Stimulated activated CD4-positive, alpha-beta T cell treated with anti-CD3 and anti-CD28 coated beads, Interleukin-2, amount 100 ng/mL, for 4 hours (primary cell): ENCODE measurements at regions not wholly inside any gene's neighbourhood (a gene's known extent, or its start where the extent isn't known, plus 50 kb on each side); places are given as distances from the start of the nearest gene placed in this dataset.
"Not testable (repeated sequence)": the region's sequence is repeated elsewhere in the genome, so short reads cannot be mapped to it uniquely, and the experiment has no call there.

Experiments
- DNase-seq: peaks from one replicate; pipeline ENCODE4 v3.0.0-alpha.2; 2020; ENCODE audit warnings: low read depth

DNA sequence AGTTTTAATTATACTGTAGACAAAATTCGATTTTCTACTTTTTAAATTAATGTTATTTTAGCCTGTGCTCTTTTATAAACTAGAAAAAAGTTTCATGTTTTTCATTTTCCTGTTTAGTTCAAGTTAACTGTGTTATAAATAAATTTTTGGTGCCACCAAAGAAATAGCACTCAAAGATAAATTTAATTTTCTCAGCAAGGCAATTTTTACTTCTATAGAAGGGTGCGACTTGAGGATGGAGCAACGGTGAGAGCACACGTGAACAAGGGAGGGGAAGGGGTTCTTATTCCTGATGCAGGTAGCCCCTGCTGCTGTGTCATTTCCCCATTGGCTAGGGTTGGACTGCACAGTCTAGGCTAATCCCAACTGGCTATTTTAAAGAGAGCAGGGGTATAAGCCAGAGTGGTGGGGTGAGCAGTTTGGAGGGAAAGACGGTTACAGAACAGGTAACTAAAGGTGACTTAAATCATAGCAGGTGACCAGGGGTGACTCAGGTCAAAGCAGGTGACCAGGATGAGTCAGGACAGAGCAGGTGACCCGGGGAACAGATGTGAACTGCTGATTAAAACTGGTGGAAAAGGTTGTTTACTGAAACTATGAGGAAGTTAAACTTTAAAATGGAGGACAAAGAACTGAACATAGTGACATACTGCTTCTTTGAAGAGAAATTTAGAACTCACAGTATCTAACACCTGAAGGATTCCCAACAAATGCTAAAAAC lies 104.6 kb upstream of the GPBP1 start:
- DNase-seq: no peak

DNA sequence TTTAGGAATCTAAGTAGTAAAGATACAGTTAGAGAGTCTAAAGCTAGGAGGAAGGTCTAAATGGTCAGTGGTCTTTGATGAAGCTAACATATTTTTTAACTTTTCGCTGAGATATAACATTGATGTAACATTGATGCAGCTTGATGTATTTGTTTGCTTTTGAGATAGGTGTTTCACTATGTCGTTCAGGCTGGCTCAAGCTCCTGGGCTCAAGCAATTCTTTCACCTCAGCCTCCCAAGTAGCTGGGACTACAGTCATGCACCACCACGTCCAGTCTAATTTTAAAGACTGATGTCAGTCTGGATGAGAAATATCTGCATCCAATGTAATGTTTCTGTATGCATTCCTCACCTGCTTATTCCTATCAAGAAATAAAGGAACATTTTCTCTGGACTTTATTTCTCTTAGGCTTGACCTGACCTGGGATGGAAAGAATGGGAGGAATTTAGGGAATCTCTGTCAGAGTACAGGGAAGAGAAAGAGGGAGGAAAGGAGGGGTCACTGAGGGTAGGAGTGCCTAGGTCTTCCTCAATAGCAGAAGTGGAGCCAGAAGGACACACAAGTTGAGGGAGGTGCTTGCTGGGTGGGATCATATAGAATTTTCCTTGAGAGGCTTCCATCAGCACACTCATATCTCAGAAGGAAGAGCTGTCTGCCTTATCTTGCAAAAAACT lies 101.5 kb upstream of the GPBP1 start:
- DNase-seq: no peak

DNA sequence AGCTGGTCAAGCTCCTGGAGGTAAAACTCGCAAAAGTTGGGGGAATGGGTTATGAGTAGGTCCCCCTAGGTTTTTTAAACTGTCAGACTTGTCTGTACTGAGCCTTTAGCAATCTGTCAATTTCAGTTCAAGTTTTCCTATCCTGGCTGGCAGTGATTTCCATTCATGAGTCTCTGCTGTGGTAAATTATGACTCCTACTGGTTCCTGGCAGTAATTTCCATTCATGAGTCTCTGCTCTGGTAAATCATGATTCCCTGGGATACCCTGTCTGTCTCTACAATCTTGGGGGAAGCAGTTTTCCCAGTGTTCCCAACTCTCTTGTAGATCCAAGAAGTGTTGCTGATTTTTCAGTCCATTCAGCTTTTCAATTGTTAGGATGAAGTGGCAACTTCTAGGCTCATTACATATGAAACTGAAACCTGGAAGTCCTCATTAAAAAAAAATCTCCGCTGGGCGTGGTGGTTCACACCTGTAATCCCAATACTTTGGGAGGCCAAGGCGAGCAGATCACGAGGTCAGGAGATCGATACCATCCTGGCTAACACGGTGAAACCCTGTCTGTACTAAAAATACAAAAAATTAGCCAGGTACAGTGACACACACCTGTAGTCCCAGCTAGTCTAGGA lies 91.3 kb upstream of the GPBP1 start:
- DNase-seq: no peak

DNA sequence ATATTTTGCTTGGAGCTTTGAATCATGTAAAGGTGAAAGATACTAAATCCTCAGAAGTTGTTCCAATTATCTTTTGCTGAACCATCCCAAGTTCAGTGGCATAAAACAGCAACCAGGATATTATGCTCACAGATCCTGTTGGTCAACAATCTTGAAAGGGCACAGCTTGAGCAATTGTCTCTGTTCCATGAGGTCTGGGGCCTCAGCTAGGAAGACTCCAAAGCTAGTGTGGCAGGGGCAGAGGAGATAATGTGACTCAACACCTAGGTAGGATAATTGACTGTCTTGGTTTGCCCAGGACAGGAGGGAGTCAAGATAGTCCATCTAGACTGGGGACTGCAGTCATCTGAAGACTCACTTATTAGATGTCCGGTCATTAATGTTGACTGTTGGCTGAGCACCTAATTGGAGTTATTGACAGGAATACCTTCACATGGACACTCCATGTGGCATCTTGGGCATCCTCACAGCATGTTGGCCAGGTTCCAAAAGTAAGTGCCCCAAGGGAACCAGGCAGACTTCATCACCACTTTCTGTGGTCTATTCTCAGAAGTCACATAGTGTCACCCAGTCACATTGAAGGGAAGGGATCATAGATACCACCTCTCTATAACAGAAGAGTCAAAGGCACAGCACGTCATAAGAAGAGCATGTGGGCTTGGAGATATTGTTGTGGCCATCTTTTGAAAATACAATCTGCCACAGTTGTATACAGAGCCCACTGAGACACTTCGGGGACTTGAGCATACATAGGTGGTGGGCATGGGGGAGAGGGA lies 88.4 kb upstream of the GPBP1 start:
- no peak for DNase-seq

DNA sequence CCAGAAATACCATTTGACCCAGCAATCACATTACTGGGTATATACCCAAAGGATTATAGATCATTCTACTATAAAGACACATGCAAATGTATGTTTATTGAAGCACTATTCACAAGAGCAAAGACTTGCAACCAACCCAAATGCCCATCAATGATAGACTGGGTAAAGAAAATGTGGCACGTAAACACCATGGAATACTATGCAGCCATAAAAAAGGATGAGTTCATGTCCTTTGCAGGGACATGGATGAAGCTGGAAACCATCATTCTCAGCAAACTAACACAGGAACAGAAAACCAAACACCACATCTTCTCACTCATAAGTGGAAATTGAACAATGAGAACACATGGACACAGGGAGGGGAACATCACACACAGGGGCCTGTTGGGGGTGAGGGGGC lies 85.9 kb upstream of the GPBP1 start:
- not testable (repeated sequence) for DNase-seq

DNA sequence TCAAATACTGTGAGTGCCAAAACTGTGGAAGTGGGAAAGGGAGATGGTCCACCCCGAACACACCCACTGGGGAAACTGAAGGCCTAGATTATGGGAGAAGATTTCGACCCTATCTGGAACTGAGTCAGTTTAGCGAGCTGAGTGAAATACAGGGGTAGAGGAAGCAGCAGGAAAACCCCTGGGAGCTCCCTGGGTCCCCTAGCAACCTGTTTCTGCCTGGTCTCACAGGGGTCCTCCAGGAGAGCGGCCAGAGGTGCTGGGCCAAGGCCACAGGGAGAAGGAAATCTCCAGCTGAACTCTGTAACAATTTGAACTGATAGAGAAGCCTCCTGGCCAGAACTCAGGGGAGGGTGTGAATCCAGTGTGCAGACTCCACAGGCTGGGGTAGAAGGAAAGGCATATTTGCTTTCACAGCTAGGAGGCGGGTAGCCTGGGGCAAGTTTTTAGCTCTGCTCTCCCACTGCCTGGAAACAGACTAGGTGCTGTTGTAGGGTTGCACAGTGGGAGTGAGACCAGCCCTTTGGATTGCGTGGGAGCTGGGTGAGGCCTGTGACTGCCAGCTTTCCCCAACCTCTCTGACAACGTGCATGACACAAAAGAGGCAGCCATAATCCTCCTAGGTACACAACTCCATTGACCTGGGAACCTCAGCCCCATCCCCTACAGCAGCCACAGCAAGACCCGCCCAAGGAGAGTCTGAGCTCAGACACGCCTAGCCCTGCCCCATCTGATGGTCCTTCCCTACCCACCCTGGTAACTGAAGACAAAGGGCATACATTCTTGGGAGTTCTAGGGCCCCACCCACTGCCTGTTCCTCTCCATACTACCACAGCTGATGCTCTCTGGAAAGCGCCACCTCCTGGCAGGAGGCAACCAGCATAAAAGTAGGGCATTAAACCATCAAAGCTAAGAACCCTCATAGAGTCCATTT lies 78.8 kb upstream of the GPBP1 start:
- no peak for DNase-seq

DNA sequence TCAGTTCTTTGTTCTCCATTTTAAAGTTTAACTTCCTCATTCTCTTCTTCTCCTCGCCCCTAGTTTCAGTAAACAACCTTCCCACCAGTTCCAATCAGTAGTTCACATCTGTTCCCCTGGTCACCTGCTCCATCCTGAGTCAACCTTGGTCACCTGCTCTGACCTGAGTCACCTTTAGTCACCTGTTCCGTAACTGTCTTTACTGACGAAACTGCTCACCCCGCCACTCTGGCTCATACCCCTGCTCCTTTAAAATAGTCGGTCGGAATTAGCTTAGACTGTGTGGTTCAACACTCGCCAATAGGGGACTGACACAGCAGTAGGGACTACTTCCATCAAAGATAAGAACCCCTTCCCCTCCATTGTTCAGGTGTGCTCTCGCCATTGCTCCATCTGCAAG lies 76.3 kb upstream of the GPBP1 start:
- no peak for DNase-seq

DNA sequence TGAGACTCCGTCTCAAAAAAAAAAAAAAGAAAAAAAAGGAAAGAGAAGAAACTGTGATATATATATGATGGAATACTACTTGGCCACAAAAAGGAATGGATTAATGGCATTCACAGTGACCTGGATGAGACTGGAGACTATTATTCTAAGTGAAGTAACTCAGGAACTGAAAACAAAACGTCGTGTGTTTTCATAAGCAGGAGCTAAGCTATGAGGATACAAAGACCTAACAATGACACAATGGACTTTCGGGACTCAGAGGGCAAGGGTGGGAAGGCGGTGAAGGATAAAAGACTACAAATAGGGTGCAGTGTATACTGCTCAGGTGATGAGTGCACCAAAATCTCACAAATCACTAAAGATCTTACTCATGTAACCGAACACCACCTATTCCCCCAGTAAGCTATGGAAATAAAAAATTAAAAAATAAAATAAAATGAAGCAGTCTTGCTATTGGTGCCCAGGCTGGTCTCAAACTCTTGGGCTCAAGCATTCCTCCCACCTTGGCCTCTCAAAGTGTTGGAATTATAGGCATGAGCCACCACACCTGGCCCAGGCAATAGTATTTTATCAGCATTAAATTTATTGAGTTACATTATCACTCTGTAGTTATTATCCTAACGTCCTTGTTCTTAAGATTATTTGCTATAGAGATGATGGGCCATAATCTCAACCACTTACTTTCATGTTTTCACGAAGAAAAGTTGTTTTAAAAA lies 71.5 kb upstream of the GPBP1 start:
- no peak for DNase-seq

DNA sequence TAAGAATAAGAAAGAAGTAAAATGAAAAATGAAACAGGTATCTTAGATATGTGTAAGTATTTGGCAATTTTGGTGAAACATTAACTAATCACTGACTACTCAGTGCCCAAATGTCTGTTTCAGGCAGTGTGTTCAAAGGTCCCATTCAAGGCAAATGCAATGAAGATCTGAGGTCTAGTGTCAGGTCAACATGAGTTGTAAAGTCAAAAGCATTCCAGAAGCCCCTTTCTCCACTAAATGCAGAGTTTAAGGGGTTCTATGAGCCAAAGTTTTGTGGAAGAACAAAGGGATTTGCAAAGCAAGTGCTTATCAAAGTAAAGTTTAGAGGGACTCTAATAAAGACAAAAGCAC lies 71.0 kb upstream of the GPBP1 start:
- DNase-seq: no peak

DNA sequence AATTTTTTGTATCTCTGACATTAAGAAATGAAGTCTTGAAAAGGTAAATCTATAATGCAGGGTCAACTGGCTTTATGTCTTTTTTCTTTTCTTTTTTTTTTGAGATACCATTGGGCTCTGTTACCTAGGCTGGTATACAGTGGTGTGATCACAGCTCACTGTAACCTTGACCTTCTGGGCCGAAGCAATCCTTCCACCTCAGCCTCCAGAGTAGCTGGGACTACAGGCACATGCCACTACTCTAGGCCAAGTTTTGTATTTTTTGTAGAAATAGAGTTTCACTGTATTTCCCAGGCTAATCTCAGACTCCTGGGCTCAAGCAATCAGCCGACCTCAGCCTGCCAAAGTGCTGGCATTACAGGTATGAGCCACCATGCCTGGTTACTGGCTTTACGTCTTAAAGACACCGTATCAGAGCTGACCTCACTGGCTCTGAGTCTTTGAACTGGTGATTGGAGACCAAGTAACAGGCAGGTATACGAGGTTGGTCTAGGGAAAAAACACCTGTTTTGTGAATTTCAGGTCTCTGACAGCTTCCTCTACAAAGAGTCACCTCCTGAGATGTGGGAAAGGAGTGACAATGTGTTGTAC lies 70.4 kb upstream of the GPBP1 start:
- no peak for DNase-seq

DNA sequence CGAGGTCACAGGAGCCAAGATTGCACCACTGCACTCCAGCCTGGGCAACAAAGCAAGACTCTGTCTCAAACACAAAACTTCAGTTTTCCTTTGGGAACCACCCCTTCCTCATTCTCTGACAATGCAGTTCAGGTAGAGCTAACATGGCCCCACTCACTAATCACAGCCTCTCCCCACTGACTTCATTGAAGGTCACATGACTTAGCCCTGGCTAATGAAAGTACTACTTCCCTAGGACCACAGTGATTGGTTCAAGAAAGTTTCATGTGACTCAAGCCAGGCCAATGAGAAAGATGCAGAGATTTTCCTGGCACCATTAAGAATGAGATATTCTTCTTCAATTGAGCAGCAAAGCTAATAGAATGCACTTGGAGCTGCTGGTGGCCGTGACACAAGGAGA lies 67.2 kb upstream of the GPBP1 start:
- no peak for DNase-seq

DNA sequence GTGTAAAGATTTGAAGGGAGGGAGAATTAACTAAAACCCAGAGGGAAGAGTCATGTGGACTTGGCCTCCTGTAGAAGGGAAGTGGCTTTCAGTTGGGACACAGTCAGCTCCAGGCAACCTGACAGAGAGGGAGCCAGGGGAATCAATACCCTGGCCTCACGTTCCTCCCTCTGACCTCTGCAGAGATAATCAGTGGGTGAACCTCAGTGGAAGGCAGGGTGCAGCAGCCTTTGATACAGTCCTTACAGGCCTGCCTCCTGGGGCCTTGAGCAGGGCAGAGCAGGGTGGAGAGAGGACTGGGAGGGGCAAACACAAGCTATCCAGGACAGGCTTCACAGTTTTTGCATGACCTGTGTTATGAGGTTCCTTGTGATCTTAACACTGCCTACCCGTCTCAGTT lies 61.9 kb upstream of the GPBP1 start:
- no peak for DNase-seq

DNA sequence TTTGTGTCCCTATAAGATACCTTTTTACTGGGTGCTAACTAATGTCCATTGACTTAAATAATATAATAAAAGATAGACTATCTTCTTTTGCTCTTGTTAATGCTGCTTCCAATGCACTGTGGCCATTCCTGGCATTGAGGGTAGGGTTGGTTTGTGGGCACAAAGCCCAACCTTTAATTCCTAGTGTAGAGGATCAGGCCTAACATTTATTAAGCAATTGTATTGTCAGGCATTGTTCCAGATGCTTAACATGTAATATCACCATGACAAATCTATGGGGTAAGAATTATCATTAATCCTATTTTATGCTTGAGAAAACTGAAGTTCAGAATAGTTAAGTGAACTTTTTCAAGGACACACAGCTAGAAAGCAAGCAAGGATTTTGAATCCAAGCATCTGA lies 60.4 kb upstream of the GPBP1 start:
- DNase-seq: no peak

DNA sequence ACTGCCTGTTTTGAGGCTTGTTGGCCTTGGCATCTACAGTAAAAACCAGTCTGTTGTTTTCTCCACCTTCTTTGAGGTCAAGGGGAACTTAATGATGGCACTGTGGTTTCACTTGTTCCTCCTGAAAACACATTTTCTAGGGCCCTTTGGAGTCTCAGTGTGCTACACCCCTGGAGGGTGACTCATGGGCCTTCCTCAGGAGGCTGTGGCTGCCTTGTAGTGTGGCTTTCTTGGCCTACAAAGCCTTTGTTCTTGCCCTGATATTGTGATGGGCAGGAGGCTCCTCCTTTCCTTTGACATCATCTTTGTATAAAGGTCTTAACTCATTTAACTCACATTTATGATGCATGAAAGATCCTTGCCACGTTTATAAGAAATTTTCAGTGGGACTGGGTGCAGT lies 56.3 kb upstream of the GPBP1 start:
- peak; percentile 47 for DNase-seq

DNA sequence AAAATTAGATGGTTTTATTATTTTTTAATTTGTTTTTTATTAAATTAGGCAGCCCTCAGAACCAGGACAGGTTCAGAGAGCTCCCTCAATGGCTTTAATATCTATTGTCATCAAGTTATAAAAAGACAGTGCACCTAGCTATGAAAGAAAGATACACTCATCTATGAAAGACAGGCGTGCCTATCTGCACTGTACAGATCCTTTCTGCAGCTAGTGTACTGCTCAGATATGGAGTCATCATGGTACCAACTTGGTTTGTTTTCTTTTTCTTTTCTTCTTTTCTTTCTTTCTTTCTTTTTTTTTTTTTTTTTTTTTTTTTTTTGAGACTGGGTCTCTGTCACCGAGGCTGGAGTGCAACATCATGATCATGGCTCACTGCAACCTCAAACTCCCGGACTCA lies 54.8 kb upstream of the GPBP1 start:
- no peak for DNase-seq

DNA sequence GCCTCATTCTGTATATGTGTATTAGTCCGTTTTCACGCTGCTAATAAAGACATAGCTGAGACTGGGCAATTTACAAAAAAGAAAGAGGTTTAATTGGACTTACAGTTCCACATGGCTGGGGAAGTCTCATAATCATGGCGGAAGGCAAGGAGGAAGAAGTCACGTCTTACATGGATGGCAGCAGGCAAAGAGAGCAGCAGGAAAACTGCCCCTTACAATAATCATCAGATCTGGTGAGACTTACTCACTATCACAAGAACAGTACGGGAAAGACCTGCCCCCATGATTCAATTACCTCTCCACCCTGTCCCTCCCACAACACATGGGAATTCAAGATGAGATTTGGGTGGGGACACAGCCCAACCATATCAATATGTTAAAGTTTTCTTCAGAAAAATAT lies 49.8 kb upstream of the GPBP1 start:
- no peak for DNase-seq
